Activated CD8-positive, alpha-beta memory T cell treated with anti-CD3 and anti-CD28 coated beads for 36 hours (primary cell): ENCODE measurements at regions not wholly inside any gene's neighbourhood (a gene's known extent, or its start where the extent isn't known, plus 50 kb on each side); places are given as distances from the start of the nearest gene placed in this dataset.

Experiments
- CTCF ChIA-PET: fragments of 350-600 bp; sonication (Branson Sonifier 250); formaldehyde crosslinking; loops from one replicate; lab custom pipeline; 2021; ENCODE audit warnings: antibody characterized with exemption; lab: Charles Lee
- POLR2A ChIA-PET: fragments of 350-600 bp; sonication (Branson Sonifier 250); formaldehyde crosslinking; loops from one replicate; lab custom pipeline; 2021; ENCODE audit warnings: antibody characterized with exemption; lab: Charles Lee

DNA sequence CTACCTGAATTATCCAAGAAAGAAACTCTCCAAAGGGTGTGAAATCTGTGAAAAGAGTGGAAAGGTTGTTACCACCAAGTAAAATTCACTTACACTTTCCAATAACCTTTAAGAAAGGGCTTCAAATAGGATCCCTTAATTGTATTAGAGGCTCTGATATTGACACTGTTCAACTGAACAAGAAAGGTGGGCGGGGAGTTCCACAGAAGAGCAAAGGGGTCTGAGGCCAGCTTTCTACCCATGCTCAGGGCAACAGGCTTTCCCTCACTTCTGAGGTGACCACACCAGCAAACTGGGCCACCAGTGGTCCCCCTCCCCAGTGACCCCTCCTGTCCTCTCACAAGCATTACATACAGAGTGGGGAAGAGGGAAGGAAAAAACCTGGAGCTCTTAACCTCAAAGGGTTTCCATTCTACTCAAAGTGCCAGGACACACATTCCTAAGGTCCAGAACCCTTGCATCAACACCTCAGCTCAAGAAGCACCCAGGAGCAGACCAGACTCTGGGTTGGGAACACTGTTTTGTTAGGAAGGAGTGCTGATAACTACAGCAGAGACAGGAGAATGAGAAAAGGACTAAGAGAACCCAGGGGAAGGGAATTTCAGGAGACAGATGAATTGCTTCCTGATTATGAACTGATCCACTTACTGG, 71.6 kb upstream of the AKIP1 start:
- ChIA-PET CTCF (no interaction called here), POLR2A (no interaction called here)

DNA sequence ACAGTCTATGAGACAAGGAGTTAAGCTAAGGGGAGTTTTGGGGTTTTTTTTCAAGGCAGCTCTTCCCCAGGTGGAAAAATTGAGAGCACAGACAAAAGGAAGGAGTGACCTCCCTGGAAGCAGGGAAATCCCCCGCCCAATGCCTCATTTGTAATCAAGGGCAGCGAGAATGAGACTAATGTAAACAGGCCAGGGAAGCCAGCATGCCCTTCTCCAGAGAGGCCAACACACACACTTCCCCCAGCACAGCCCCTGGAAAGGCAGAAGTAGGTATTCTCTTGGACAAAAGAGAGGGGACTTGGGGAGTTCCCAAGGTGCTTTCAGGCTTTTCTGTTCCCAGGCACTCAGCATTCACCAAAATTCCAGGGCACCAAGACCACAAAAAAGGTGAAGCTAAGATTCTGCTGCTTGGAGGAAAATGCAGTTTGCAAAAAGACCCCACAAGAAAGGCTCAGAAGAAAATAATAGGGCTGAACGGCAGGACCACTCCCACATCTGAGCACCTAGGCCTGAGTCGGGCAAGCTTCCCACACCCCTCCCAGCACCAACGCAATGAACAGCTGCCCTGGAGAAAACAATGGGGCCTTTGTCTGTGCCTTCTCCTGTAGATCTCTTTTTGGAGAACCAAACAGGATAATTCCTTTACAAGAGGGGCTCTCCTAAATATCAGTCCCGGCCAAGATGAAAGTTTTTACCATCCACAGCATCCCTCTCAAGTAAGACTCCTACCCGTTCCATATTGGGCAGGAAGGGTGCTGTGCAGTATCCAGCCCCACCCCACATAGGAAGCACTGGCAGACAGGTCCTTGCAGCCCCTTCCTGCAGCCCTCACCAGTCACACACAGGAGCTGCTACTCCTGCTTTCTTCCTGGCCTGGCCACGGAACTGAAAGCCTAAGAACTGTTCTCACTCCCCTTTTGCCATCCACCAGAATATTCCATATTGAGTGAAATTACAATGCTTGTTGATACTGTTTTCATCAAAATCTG, 70.7 kb upstream of the AKIP1 start:
- CTCF ChIA-PET = no interaction called here
- POLR2A ChIA-PET = no interaction called here

DNA sequence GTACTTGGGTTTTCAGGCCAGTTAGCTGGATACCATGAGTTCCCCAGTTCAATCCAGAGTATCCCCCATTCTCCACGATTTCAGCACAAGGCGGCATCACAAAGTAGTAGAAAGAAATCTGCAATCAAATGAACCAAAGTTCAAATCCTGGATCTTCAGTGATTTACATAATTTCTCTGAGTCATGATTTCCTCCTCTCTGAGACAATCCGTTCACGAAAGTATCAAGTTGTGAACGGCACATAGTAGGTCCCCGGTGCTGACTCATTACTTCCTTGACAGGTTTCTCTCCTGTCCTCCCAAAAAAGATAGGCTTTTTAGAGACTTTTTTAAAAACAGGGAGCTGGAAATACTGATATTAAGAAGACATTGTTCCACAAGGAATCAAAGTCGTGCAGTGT, 69.1 kb upstream of the AKIP1 start:
- ChIA-PET POLR2A (no interaction called here), CTCF (no interaction called here)

DNA sequence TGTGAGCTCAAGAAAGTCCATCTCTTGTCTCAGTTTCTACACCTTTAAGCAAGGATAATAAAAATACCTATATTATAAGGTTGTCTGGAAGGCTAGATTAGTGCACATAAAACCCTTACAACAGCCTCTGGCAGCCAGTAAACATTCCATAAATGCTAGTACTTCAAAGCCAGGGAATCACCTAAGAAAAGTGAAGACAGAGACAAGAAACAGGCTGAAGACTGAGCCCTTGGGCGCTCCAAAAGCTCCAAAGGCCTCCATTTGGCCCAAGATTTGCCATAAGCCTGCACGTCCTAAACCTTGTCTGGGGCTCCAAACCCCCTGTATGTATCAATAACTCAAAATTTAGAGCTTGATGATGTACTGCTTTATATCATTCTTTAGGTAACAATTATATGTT, 52.2 kb upstream of the AKIP1 start:
- POLR2A ChIA-PET = no interaction called here
- CTCF ChIA-PET = no interaction called here
